GM19043 (cell line): ENCODE measurements at regions not wholly inside any gene's neighbourhood (a gene's known extent, or its start where the extent isn't known, plus 50 kb on each side); places are given as distances from the start of the nearest gene placed in this dataset.
"Not testable (repeated sequence)": the region's sequence is repeated elsewhere in the genome, so short reads cannot be mapped to it uniquely, and the experiment has no call there.

Experiments
- ATAC-seq: cut with Tn5 transposase; IDR thresholded peaks from one replicate; pipeline ENCODE4 v1.9.1; 2021; ENCODE audit warnings: low read depth; ENCODE audit not compliant: unreplicated experiment

DNA sequence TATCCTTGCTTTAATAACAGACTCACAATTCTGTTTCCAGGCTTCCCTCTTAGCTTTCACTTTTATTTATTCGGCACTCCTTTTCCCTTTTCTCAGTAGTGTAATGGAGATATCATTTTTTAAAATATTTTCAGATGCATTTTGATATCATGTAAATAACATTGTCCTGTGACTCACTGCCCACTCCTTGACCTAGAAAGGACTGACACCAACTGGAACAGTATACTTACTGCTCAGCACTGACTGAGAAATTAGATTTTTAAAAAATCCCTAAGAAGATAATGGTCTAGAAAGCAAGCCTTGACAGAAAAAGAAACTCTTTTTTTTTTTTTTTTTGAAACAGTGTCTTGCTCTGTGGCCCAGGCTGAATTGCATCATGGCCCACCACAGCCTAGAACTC lies 118.0 kb upstream of the FSCB start:
- ATAC-seq, result no peak

DNA sequence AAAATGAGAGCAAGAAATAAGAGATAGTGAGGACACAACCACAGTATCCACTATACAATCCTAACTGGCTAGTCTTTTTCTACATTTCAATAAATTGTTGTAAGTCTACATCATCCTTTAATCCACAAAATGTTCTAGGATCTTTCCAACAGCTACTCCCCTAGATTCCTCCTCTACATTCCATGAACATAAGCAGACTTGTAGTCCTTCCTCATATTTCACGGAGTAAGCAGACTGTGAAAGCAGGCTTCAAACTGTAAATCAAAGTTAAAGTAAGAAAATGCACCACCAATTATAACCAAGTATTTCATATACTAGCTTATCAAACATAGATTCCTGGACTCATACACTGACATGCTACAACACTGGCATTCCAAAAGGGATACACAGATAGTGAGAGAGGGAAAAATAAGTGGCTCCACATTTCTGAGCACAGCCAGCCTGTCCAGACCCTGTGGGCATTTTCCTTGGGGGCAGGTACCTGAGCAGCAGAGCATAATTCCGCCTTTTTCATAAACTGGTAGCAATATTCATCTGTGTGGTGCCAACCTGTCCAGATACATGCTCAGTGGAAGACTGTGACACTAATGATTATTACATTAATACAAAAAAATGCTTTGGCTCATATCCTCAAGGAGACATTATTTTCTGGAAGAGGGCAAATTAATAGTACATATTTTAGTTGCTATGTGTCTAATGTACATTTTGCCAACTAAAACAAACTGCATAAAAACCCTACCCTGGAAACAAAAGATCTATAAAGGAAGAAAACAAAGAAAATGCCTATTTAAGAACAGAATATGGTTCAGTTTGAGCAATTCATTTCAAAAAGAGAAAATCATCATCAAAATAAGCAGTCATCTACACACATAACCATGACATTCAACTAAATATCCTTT lies 113.3 kb upstream of the FSCB start:
- ATAC-seq, result no peak

DNA sequence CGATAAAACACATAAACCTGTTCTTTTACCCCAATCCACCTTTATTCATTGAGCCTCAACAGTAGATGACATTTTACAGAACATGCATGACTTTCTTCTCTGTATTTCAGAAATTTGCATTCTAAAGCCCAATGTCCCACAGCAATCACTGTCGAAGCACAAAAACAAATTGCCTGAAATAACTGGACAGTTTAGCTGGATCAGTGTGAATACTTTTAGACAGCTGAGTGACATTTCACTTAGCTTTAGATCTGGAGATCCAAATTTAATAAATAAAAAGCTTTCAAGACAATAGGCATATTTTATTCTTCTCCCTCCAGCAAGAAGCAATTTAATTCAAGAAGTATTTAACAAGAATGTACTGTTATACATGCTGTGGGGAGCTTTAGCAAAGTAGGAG lies 109.1 kb upstream of the FSCB start:
- no peak for ATAC-seq

GRCh38 chr14:44613061-44613712 lies 106.1 kb upstream of the FSCB start:
- ATAC-seq, result no peak

DNA sequence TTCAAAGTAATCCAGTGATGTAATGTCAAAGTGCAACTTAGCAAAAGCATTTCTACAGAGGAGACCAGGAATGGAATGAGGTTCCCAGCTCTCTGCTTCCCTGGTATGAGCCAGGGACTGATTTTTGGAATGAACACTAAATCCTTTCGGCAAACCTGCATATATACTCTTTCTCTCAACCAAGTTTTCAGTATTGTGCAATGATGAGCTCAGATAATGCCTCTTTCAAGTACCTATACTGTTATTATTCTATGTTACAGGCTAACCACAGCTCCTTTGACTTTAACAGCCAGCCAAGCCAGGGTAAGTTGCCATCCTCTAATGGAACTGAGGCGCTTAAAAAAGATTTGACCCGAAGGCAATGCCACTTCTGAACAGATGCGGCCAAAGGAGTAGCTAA lies 104.9 kb upstream of the FSCB start:
- no peak for ATAC-seq

GRCh38 chr14:44609876-44610510 lies 102.9 kb upstream of the FSCB start:
- ATAC-seq, result no peak

DNA sequence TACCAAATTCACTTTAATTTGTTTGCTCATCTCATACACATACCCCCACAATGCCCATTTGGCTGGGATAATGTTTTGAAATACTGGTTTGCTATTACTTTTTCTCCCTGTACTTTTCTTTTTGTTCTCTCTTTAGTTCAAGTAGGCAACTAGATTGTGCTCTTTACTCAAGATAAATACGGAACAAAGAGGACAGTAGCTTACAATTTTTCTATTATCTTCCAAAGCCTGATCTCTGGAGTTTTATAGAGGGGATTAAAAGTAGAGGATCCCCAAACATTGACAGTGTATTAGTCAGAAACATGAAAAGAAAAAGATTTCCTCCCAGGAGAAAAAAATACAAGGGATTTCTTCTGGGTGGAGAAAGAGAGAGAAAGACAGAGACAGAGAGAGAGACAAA lies 102.1 kb upstream of the FSCB start:
- ATAC-seq, result no peak

DNA sequence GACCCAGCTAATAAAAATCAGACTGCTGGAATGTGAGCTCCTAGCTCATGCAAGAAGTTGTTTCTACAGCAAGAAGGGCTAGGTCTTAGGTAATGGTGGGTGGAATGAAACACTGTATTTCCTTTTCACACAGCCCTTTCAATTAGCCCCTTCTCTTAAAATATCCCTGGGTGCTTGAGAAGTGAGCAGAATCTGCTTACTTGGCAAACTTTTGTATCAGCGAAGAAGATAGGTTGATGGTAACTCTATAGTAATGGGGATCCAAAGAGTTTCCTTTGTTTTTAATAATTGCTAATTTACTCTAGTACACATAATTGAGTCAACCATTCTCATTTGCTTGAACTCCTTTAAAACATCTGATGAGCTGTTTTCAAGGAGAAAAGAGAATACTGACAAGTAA lies 100.6 kb upstream of the FSCB start:
- ATAC-seq, result no peak

- ATAC-seq, result no peak
Observed at GRCh38 chr14:44606576-44606975, 99.5 kb upstream of the FSCB start.

GRCh38 chr14:44601266-44601665 lies 94.2 kb upstream of the FSCB start:
- not testable (repeated sequence) for ATAC-seq

DNA sequence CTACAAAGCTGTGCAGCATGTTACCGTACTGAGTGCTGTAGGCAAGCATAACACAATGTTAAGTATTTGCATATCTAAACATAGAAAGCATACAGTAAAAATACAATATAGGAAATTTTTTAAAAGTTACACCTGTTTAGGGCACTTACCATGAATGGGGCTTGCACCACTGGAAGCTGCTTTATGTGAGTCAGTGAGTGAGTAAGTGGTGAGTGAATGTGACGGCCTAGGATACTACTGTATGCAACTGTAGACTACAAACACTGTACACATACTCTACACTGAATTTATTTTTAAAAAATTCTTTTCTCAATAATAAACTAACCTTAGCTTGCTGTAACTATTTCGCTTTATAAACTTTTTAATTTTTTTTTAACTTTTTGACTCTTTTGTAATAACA lies 82.1 kb upstream of the FSCB start:
- no peak for ATAC-seq

GRCh38 chr14:44586910-44587309 lies 79.8 kb upstream of the FSCB start:
- ATAC-seq, result no peak

GRCh38 chr14:44576356-44576755 lies 69.3 kb upstream of the FSCB start:
- ATAC-seq, result no peak

DNA sequence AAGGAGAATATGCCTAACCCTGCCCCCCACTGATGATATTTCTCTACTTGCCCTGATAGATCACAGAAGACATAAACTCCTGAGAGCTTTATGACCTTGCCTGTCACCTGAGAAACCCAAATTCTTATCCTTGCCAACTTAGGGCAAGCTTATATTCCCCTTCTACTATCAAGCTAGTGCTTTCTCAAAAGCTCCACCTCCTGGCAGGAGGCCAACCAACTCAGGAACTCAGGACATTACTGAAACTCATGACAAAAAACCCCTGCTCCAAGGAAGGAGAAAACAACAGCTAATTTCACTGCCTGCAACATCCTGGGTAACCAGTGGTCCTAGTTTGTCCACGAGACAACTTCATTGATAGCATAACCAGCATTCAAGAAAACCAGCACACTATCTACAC lies 60.9 kb upstream of the FSCB start:
- no peak for ATAC-seq

- ATAC-seq, result no peak
Observed at GRCh38 chr14:44565968-44566367, 58.9 kb upstream of the FSCB start.

GRCh38 chr14:44564908-44565307 lies 57.8 kb upstream of the FSCB start:
- no peak for ATAC-seq
